GM21381 (cell line): ENCODE measurements at regions not wholly inside any gene's neighbourhood (a gene's known extent, or its start where the extent isn't known, plus 50 kb on each side); places are given as distances from the start of the nearest gene placed in this dataset.
"Not testable (repeated sequence)": the region's sequence is repeated elsewhere in the genome, so short reads cannot be mapped to it uniquely, and the experiment has no call there.

ENCODE experiments used
- ATAC-seq: cut with Tn5 transposase; IDR thresholded peaks from one replicate; pipeline ENCODE4 v1.9.1; 2021; ENCODE audit warnings: mild to moderate bottlenecking, moderate library complexity; ENCODE audit not compliant: unreplicated experiment

GRCh38 chr6:150456466-150456865 is 87.7 kb downstream of the IYD start:
- no peak for ATAC-seq

- no peak for ATAC-seq
These were observed 88.3 kb downstream of the IYD start for GRCh38 chr6:150456902-150457643.

GRCh38 chr6:150458579-150458978 is 89.8 kb downstream of the IYD start:
- no peak for ATAC-seq

GRCh38 chr6:150463852-150464251 is 95.0 kb downstream of the IYD start:
- no peak for ATAC-seq

GRCh38 chr6:150464966-150465365 is 96.2 kb downstream of the IYD start:
- ATAC-seq: no peak

- no peak for ATAC-seq
These were observed 96.8 kb downstream of the IYD start for GRCh38 chr6:150465610-150466009.

GRCh38 chr6:150466196-150466595 is 97.4 kb downstream of the IYD start:
- ATAC-seq: no peak

GRCh38 chr6:150470131-150470530 is 101.3 kb downstream of the IYD start:
- ATAC-seq: no peak

- ATAC-seq: no peak
These were observed 102.3 kb downstream of the IYD start for GRCh38 chr6:150470960-150471665.

- no peak for ATAC-seq
These were observed 110.1 kb downstream of the IYD start for GRCh38 chr6:150478656-150479545.

GRCh38 chr6:150482883-150483409 is 114.1 kb downstream of the IYD start:
- ATAC-seq: no peak

GRCh38 chr6:150485161-150485958 is 114.3 kb upstream of the PLEKHG1 start:
- ATAC-seq: no peak

- ATAC-seq: no peak
These were observed 113.6 kb upstream of the PLEKHG1 start for GRCh38 chr6:150486048-150486447.

GRCh38 chr6:150490586-150490985 is 109.1 kb upstream of the PLEKHG1 start:
- ATAC-seq: no peak

GRCh38 chr6:150491131-150491810 is 108.4 kb upstream of the PLEKHG1 start:
- peak; percentile 97 for ATAC-seq

GRCh38 chr6:150491811-150492172 is 107.9 kb upstream of the PLEKHG1 start:
- ATAC-seq: peak; percentile 28

- ATAC-seq: no peak
These were observed 107.2 kb upstream of the PLEKHG1 start for GRCh38 chr6:150492507-150492906.

GRCh38 chr6:150492941-150493340 is 106.7 kb upstream of the PLEKHG1 start:
- no peak for ATAC-seq

- ATAC-seq: not testable (repeated sequence)
These were observed 106.1 kb upstream of the PLEKHG1 start for GRCh38 chr6:150493552-150493951.

GRCh38 chr6:150494241-150494640 is 105.4 kb upstream of the PLEKHG1 start:
- ATAC-seq: no peak
